Endometrial microvascular endothelial cells (primary cell): ENCODE measurements at regions not wholly inside any gene's neighbourhood (a gene's known extent, or its start where the extent isn't known, plus 50 kb on each side); places are given as distances from the start of the nearest gene placed in this dataset.
"Not testable (repeated sequence)": the region's sequence is repeated elsewhere in the genome, so short reads cannot be mapped to it uniquely, and the experiment has no call there.

Experiments used
- in situ Hi-C: cut with HindIII; loops from 2 replicates; pipeline ENCODE4 v1.10.0; 2017; ENCODE audit warnings: low sequenced_read_pairs, low pct_unique_long_range_greater_than_20kb; ENCODE audit errors: inconsistent ontology term

GRCh38 chrX:68991691-68992345 lies 163.0 kb downstream of the EFNB1 start:
- in situ Hi-C loops: no loop called here

DNA sequence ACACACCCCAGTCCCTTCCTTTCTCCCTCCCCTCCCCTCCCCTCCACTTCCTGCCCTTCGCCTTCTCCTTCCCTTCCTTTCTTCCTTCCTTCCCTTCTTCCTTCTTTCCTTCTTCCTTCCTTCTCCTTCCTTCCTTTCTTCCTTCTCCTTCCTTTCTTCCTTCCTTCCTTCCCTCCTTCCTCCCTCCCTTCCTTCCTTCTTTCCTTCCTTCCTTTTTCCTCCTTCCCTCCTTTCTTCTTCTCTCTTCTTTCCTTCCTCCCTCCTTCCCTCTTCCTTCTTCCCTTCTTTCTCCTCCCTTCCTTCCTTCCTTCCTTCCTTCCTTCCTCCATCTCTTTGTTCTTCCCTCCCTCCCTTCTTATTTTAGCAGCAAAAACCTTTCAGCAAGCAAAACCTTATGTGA lies 162.1 kb downstream of the EFNB1 start:
- in situ Hi-C loops: no loop called here

GRCh38 chrX:68989865-68990606 lies 161.2 kb downstream of the EFNB1 start:
- in situ Hi-C loops: no loop called here

DNA sequence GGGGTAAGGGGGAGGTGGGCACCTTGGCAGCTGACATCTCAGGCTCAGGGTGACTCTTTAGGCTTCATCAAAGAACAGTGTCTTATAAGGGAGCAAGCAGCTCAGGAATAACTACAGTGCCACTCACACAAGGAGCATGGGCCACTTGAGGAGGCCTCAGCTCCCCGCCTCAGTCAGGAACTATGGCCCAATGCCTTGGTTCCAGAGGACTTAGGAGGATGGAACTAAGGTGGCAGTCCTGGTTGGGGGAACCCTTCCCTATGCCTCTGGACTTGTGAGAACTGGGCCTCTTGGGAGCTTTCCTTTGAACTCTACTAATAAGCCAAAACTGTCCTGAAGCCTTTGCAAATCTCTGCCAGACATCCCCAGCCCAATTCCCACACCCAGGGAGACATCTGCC lies 160.6 kb downstream of the EFNB1 start:
- in situ Hi-C loops: no loop called here

DNA sequence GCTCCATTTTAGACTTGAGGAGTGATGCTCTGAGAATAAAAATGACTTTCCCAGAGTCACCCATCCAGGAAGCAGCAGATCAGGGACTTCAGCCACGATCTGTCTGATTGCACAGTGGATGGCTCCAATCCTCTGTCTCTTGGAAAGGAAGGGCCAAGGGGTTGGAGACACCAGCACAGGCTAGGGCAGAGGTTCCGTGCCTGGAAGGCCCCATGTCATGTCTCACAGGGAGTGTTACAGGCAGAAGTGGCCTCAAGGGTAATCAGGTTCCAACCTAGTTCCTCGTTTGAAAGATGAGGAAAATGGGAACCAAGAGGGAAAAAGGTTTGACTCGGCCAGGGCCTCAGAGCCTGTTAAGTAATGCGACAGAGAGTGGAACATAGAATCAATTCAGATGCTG lies 160.0 kb downstream of the EFNB1 start:
- in situ Hi-C loops: no loop called here

GRCh38 chrX:68985135-68985755 lies 156.4 kb downstream of the EFNB1 start:
- in situ Hi-C loops: no loop called here

GRCh38 chrX:68983004-68983857 lies 154.4 kb downstream of the EFNB1 start:
- in situ Hi-C loops: no loop called here

DNA sequence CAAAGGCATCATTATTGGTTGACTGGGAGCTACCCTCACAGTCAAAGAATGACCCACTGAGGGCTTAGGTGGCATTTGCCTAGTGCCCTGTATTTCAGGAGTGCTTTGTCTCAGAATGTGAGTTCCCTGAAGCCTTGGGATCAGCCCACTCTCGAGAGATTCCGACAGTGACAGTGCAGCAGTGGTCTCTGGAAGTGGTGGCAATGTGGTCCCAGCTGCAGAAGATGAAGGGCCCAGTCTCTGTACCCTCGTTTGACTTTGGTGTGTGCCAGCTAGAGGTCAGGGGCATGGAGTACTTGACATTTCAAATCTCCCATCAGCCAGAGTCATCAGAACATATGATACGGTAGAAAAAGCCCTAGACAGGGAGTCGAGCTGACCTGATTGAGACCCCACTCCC lies 153.7 kb downstream of the EFNB1 start:
- in situ Hi-C loops: no loop called here

DNA sequence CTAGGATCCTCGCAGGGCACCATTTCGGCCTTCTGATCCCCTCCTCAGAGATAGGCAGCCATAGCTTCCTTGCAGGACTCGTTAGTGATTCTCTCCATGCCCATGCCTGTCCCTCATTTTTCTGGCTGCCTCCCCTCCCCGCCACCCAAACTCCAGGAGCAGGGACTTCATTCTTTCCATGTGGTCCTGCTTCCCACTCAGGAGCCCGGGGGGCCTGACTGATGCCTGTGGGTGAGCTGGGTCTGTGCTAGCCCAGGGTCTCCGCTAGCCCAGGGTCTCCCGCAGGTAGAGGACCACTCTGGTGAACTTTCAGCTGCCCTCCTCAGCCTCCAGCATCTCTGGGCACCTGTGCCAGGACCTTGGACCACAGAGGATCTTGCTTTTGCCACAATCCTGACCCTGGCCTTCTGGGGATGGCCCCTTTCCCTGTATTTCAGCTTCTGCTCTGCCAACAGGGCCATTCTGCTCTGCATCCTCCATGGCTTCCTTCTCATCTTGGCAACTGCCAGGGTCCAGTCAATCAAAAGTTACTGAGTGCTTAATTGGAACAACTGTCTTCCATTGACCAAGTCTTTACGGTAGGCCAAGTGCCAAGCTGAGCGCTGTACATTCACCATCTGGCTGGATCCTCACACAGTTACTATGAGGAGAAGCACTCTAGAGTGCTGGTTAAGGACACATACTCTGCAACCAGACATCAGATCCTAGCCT lies 152.2 kb downstream of the EFNB1 start:
- in situ Hi-C loops: no loop called here

DNA sequence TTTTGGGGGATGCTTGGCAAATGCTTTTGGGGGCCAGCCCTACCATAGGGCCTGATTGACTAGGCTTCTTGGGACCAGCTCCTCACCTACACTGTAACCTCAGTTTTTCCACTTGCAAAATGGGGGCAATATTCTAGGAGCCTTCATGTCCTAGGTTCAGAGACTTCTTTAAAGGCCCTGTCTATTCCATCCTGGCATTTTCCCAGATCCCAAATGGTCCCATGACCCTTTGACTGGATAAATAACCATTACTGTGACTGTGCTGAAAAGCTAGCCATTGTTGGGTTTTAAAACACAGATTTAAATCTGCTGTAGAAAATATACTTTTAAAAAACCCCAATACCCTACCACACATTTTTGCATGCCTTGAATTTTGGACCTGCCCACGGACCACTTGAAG lies 149.8 kb downstream of the EFNB1 start:
- in situ Hi-C loops: no loop called here

GRCh38 chrX:68978255-68978654 lies 149.4 kb downstream of the EFNB1 start:
- in situ Hi-C loops: no loop called here

GRCh38 chrX:68953331-68953730 lies 124.5 kb downstream of the EFNB1 start:
- in situ Hi-C loops: no loop called here

DNA sequence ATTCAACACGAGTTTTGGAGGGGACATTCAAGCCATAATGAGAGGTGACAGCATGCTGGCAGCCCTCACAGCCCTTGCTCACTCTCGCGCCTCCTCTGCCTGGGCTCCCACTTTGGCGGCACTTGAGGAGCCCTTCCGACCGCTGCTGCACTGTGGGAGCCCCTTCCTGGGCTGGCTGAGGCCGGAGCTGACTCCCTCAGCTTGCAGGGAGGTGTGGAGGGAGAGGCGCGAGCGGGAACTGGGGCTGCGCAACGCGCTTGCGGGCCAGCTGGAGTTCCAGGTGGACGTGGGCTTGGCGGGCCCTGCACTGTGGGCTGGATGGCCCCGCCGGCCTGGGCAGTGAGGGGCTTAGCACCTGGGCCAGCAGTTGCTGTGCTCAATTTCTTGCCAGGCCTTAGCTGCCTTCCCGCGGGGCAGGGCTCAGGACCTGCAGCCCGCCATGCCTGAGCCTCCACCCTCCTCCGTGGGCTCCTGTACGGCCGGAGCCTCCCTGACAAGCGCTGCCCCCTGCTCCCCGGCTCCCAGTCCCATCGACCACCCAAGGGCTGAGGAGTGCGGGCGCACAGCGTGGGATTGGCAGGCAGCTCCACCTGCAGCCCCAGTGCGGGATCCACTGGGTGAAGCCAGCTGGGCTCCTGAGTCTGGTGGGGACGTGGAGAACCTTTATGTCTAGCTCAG lies 123.3 kb downstream of the EFNB1 start:
- in situ Hi-C loops: not testable (repeated sequence)

- in situ Hi-C loops: no loop called here
These were observed 122.1 kb downstream of the EFNB1 start for GRCh38 chrX:68950937-68951336.

DNA sequence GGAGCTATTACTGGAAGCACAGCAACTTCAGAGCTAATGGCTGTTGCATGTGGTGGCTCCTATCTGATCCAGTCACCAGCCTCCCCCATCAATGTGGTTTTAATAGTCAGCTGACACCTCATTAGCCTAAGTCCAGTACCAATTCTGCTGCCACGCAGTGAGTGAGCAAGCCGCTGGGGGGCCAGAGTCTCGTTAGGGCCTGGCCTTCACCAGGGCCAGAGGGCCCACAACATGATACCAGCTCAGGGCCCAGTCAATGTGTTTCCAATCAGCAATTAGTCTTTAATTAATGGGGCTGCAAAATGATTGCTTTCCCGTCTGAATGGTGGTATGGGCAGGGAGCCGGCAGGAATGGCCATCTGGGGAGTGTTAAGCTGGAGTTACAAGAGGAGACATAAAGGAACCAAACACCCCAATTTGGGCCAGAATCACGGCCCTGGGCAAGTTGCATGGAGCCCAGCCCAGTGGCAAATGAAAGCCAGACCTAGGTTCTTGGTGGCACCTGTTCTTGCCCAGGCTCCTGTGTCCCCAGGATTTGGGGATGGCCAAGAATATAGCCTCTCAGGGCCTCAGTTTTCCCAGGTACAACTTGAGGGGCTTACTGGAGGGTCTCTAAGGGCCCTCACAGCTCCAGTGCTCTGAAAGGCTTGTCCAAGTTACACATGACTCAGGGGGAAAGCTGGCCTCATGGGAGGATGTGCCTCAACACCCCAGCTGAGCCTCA lies 119.2 kb downstream of the EFNB1 start:
- in situ Hi-C loops: no loop called here

DNA sequence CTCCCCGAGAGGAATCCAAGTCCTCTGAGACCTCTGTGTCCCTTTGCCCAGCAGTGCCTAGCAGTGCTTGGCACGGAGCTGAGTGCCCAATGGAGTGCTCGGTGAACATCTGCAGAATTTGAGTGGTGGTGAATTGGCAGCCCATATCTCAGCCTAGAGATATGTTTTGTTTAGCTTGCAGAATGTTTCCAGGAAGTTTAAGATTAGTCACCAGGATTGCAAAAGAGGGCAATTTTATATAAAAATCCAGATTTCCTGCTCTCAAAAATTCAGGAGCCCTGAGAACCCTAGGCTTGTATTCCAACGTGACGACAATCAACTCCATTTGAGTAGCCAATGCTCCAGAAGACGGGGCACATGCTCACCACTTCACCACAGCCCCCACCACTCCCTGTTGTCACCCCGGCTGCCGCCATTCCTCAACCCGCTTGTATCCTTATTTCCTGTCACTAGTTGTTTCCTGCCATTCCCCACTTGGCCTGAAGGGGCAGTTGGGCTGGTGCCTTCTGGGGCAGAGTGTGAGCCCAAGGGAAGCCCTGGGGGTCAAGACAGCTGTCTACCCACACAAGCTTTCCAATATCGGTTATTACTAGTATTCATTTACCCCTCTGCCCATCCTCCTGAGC lies 116.9 kb downstream of the EFNB1 start:
- in situ Hi-C loops: no loop called here

DNA sequence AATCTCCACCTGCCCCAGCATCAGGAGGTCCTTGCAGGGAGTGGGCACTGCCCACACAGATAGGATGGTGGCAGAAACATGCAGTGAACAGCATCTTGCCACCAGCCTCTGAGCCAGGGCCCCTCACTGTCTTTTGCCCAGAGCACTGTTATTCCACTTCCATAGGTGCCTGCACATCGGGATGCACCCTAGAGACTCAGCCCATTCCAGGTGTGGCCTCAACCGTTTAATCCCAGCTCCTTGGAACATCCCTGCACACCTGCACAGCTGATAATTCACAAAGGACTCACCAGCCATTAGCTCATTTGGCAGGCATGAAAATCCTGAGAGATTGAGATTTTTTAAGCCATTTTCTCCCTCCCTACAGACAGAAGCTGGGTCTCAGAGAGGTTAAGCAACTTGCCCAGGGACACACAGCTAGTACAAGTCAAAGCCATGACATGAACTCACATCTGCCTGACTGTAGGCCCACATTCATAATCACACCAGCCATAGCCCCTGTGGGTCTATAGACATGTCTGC lies 116.3 kb downstream of the EFNB1 start:
- in situ Hi-C loops: no loop called here
